ENCODE measurements at regions not wholly inside any gene's neighbourhood (a gene's known extent, or its start where the extent isn't known, plus 50 kb on each side); places are given as distances from the start of the nearest gene placed in this dataset.

GRCh38 chr16:5590416-5590815 lies 492.8 kb upstream of the EEF2KMT start:
- Histone ChIP-seq H3K4me1 (no peaks in the 10 kb centered on the region), H3K4me3 (no peak overlapping the region), H3K36me3 (no peaks in the 10 kb centered on the region), H3K27ac (no peak overlapping the region), H3K9me3 (no peaks in the 10 kb centered on the region), H3K27me3 (no peaks in the 10 kb centered on the region)
- TF ChIP-seq POLR2A (IDR thresholded peaks at IDR 0.05) (no peak), POLR2AphosphoS5 (IDR thresholded peaks at IDR 0.05; ENCODE audit: insufficient read depth in 1 of 2, low read depth in 1 of 2) (no peak), CTCF (IDR thresholded peaks at IDR 0.05) (no peak)
- intact Hi-C loops (cut with DNase I): no loop called here
- no peak for DNase-seq (ENCODE audit: extremely low spot score in 2 of 2)

- no peaks in the 10 kb centered on the region for H3K27me3 ChIP-seq
- no peak overlapping the region for H3K27ac ChIP-seq
- H3K9me3 ChIP-seq: no peaks in the 10 kb centered on the region
- no peaks in the 10 kb centered on the region for H3K4me1 ChIP-seq
- intact Hi-C loops (cut with DNase I): no loop called here
- TF ChIP-seq POLR2AphosphoS5 (IDR thresholded peaks at IDR 0.05; ENCODE audit: insufficient read depth in 1 of 2, low read depth in 1 of 2) (no peak), CTCF (IDR thresholded peaks at IDR 0.05) (no peak), POLR2A (IDR thresholded peaks at IDR 0.05) (no peak)
- no peaks in the 10 kb centered on the region for H3K36me3 ChIP-seq
- H3K4me3 ChIP-seq: no peak overlapping the region
- DNase-seq (ENCODE audit: extremely low spot score in 2 of 2): no peak
Observed at GRCh38 chr16:5589812-5590373, 492.3 kb upstream of the EEF2KMT start.

GRCh38 chr16:5584109-5584508 lies 486.5 kb upstream of the EEF2KMT start:
- Histone ChIP-seq H3K27ac (no peak overlapping the region), H3K27me3 (no peaks in the 10 kb centered on the region), H3K4me1 (no peaks in the 10 kb centered on the region), H3K9me3 (no peaks in the 10 kb centered on the region), H3K36me3 (no peaks in the 10 kb centered on the region), H3K4me3 (no peak overlapping the region)
- no peak for DNase-seq (ENCODE audit: extremely low spot score in 2 of 2)
- intact Hi-C loops (cut with DNase I): no loop called here
- no peak for TF ChIP-seq POLR2AphosphoS5 (IDR thresholded peaks at IDR 0.05; ENCODE audit: insufficient read depth in 1 of 2, low read depth in 1 of 2)
- TF ChIP-seq POLR2A (IDR thresholded peaks at IDR 0.05): no peak
- no peak for TF ChIP-seq CTCF (IDR thresholded peaks at IDR 0.05)

GRCh38 chr16:5582529-5582928 lies 484.9 kb upstream of the EEF2KMT start:
- H3K4me1 ChIP-seq: no peaks in the 10 kb centered on the region
- no peak for TF ChIP-seq POLR2A (IDR thresholded peaks at IDR 0.05)
- TF ChIP-seq CTCF (IDR thresholded peaks at IDR 0.05): no peak
- TF ChIP-seq POLR2AphosphoS5 (IDR thresholded peaks at IDR 0.05; ENCODE audit: insufficient read depth in 1 of 2, low read depth in 1 of 2): no peak
- no peak overlapping the region for H3K27ac ChIP-seq
- intact Hi-C loops (cut with DNase I): no loop called here
- no peaks in the 10 kb centered on the region for H3K36me3 ChIP-seq
- no peak for DNase-seq (ENCODE audit: extremely low spot score in 2 of 2)
- H3K27me3 ChIP-seq: no peaks in the 10 kb centered on the region
- no peaks in the 10 kb centered on the region for H3K9me3 ChIP-seq
- H3K4me3 ChIP-seq: no peak overlapping the region

GRCh38 chr16:5581908-5582307 lies 484.3 kb upstream of the EEF2KMT start:
- Histone ChIP-seq H3K36me3 (no peaks in the 10 kb centered on the region), H3K4me1 (no peaks in the 10 kb centered on the region), H3K27me3 (no peaks in the 10 kb centered on the region), H3K4me3 (no peak overlapping the region), H3K9me3 (no peaks in the 10 kb centered on the region), H3K27ac (no peak overlapping the region)
- TF ChIP-seq POLR2A (IDR thresholded peaks at IDR 0.05) (no peak), CTCF (IDR thresholded peaks at IDR 0.05) (no peak), POLR2AphosphoS5 (IDR thresholded peaks at IDR 0.05; ENCODE audit: insufficient read depth in 1 of 2, low read depth in 1 of 2) (no peak)
- DNase-seq (ENCODE audit: extremely low spot score in 2 of 2): no peak
- intact Hi-C loops (cut with DNase I): no loop called here

All from vagina (tissue), 2 donors.